Prostate gland (tissue), 2 donors: ENCODE measurements at regions not wholly inside any gene's neighbourhood (a gene's known extent, or its start where the extent isn't known, plus 50 kb on each side); places are given as distances from the start of the nearest gene placed in this dataset.

ENCODE experiments used
- CTCF ChIP-seq, 4 experiments: fragments of 200-600 bp in 2 of 4; fragments of 450-650 bp in 2 of 4; sonication (generic) in 2 of 4; IDR thresholded peaks; 1 replicate in 3 of 4; 2 replicates in 1 of 4; pipeline ENCODE4 v1.5.1; 2016 to 2019; ENCODE audit warnings: antibody characterized with exemption in 4 of 4, mild to moderate bottlenecking in 2 of 4, moderate library complexity in 2 of 4
- POLR2A ChIP-seq: fragments of 450-650 bp; IDR thresholded peaks from one replicate; pipeline ENCODE4 v1.6.1; 2016; ENCODE audit warnings: antibody characterized with exemption, mild to moderate bottlenecking
- POLR2AphosphoS5 ChIP-seq: sonication (generic); formaldehyde crosslinking; IDR thresholded peaks from one replicate; pipeline ENCODE4 v1.6.1; 2017; ENCODE audit warnings: antibody characterized with exemption

GRCh38 chr16:17622366-17622765 lies 151.6 kb upstream of the XYLT1 start:
- TF ChIP-seq CTCF (IDR thresholded peaks at IDR 0.05) (no peak), POLR2A (no peak), POLR2AphosphoS5 (no peak)
